ENCODE measurements at regions not wholly inside any gene's neighbourhood (a gene's known extent, or its start where the extent isn't known, plus 50 kb on each side); places are given as distances from the start of the nearest gene placed in this dataset.
A peak's percentile ranks its signal among the peaks of the same experiment; 100 is the strongest.

GRCh38 chr21:36245649-36246048, 74.3 kb upstream of the MORC3 start:
- no peak overlapping the region for H2BK120ac ChIP-seq (ENCODE audit: low read depth, low read length)
- no peak overlapping the region for H2AK5ac ChIP-seq (ENCODE audit: low read depth, low read length)
- H3K27me3 ChIP-seq (ENCODE audit: control insufficient read depth in 3 of 3, insufficient read depth in 3 of 3, low read depth in 1 of 3, low read length in 3 of 3) = no peaks in the 10 kb centered on the region
- H3K4me2 ChIP-seq (ENCODE audit: insufficient read depth, low read length, poor library complexity, severe bottlenecking) = no peak overlapping the region
- no peak overlapping the region for H3K18ac ChIP-seq (ENCODE audit: low read length)
- no peak overlapping the region for H3K9ac ChIP-seq (ENCODE audit: low read depth, low read length, poor library complexity)
- no peak overlapping the region for H3K4me3 ChIP-seq (ENCODE audit: low read length in 2 of 2)
- H3K4ac ChIP-seq (ENCODE audit: low read length) = no peak overlapping the region
- no CpG with 5 or more reads among the region's 18 CpGs for WGBS, 2 donors (ENCODE audit: extremely low coverage in 2 of 2, insufficient read length in 2 of 2, insufficient replicate concordance in 1 of 2)
- no peak overlapping the region for H2BK5ac ChIP-seq (ENCODE audit: low read length)
- no peak overlapping the region for H2BK12ac ChIP-seq (ENCODE audit: low read length)
- H3K79me1 ChIP-seq (ENCODE audit: low read depth, low read length) = no peaks in the 10 kb centered on the region
- no peak for DNase-seq (ENCODE audit: low spot score)
- no peak overlapping the region for H3K23ac ChIP-seq (ENCODE audit: low read depth, low read length, poor library complexity)
- H3K36me3 ChIP-seq (replicated peaks in 1 of 2; ENCODE audit: control insufficient read depth in 2 of 2, insufficient read depth in 2 of 2, low read length in 2 of 2) = peaks cover 9 to 50% of the 10 kb centered on the region in 2 donors
- no peak overlapping the region for H2BK15ac ChIP-seq (ENCODE audit: low read length)
- H4K91ac ChIP-seq (ENCODE audit: low read depth, low read length, poor library complexity) = no peak overlapping the region
- no peak overlapping the region for H2AFZ ChIP-seq (ENCODE audit: low read length)
- no peak overlapping the region for H4K8ac ChIP-seq (ENCODE audit: low read depth, low read length)
- peaks cover 0 to 1% of the 10 kb centered on the region in 2 donors for H3K4me1 ChIP-seq (ENCODE audit: control insufficient read depth in 2 of 2, insufficient read depth in 1 of 2, low read depth in 1 of 2, low read length in 2 of 2)
- no peak overlapping the region for H3K14ac ChIP-seq (ENCODE audit: low read length)
- no peak overlapping the region for H3K27ac ChIP-seq (replicated peaks; ENCODE audit: low read length)
- H3K9me3 ChIP-seq (replicated peaks in 1 of 2; ENCODE audit: control insufficient read depth in 2 of 2, insufficient read depth in 1 of 2, low read depth in 1 of 2, low read length in 2 of 2) = peaks cover 0 to under 1% of the 10 kb centered on the region in 2 donors

GRCh38 chr21:36246080-36246631, 73.8 kb upstream of the MORC3 start:
- Histone ChIP-seq H3K4me1 (ENCODE audit: control insufficient read depth in 2 of 2, insufficient read depth in 1 of 2, low read depth in 1 of 2, low read length in 2 of 2) (peaks cover 0 to 1% of the 10 kb centered on the region in 2 donors), H3K36me3 (replicated peaks in 1 of 2; ENCODE audit: control insufficient read depth in 2 of 2, insufficient read depth in 2 of 2, low read length in 2 of 2) (peaks cover 9 to 55% of the 10 kb centered on the region in 2 donors), H3K9me3 (replicated peaks in 1 of 2; ENCODE audit: control insufficient read depth in 2 of 2, insufficient read depth in 1 of 2, low read depth in 1 of 2, low read length in 2 of 2) (peaks cover 0 to 3% of the 10 kb centered on the region in 2 donors), H3K4me2 (ENCODE audit: insufficient read depth, low read length, poor library complexity, severe bottlenecking) (no peak overlapping the region), H2BK12ac (ENCODE audit: low read length) (no peak overlapping the region), H2BK15ac (ENCODE audit: low read length) (no peak overlapping the region), H2BK120ac (ENCODE audit: low read depth, low read length) (no peak overlapping the region), H3K23ac (ENCODE audit: low read depth, low read length, poor library complexity) (no peak overlapping the region), H2AFZ (ENCODE audit: low read length) (no peak overlapping the region), H3K18ac (ENCODE audit: low read length) (no peak overlapping the region), H2BK5ac (ENCODE audit: low read length) (no peak overlapping the region), H2AK5ac (ENCODE audit: low read depth, low read length) (no peak overlapping the region), H3K27me3 (ENCODE audit: control insufficient read depth in 3 of 3, insufficient read depth in 3 of 3, low read depth in 1 of 3, low read length in 3 of 3) (no peaks in the 10 kb centered on the region), H4K91ac (ENCODE audit: low read depth, low read length, poor library complexity) (no peak overlapping the region), H3K4ac (ENCODE audit: low read length) (no peak overlapping the region), H3K4me3 (ENCODE audit: low read length in 2 of 2) (no peak overlapping the region), H3K79me1 (ENCODE audit: low read depth, low read length) (no peaks in the 10 kb centered on the region), H4K8ac (ENCODE audit: low read depth, low read length) (no peak overlapping the region), H3K9ac (ENCODE audit: low read depth, low read length, poor library complexity) (no peak overlapping the region), H3K14ac (ENCODE audit: low read length) (no peak overlapping the region), H3K27ac (replicated peaks; ENCODE audit: low read length) (no peak overlapping the region)
- WGBS, 2 donors (ENCODE audit: extremely low coverage in 2 of 2, insufficient read length in 2 of 2, insufficient replicate concordance in 1 of 2) = no CpG with 5 or more reads among the region's 23 CpGs
- no peak for DNase-seq (ENCODE audit: low spot score)

DNA sequence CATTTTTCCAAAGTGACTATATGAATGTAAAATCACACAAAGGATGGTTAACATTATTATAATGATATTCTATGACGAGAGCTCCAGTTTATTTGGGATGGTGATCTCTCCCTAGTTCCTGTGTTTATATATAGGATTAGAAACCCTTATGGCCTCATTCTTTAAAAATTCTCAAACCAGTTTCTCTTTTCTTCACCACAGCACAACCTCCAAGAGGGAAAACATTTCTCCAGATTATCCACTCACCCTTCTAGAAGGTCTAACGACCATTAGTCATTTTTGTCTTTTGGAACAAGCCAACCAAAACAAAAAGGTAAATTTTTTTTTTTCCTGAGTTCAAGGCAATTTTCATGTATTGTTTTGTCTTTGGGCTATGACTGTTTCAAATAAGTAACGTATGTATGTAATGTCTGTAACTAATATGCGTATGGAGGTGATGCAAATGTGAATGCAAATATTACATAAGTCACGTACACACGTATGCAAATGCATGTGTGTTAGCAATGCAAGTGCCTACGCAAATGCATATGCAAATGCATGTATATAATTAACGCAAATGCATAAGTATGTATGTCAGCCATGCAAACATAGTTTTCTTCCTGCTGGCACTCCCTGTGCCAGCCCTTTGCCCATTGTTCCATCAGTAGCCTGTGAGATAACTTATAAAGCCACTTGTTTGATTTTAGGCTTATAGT, 72.5 kb upstream of the MORC3 start:
- no peak overlapping the region for H2BK120ac ChIP-seq (ENCODE audit: low read depth, low read length)
- peaks cover 9 to 67% of the 10 kb centered on the region in 2 donors for H3K36me3 ChIP-seq (replicated peaks in 1 of 2; ENCODE audit: control insufficient read depth in 2 of 2, insufficient read depth in 2 of 2, low read length in 2 of 2)
- no peaks in the 10 kb centered on the region for H3K79me1 ChIP-seq (ENCODE audit: low read depth, low read length)
- no peak overlapping the region for H2BK15ac ChIP-seq (ENCODE audit: low read length)
- no peak overlapping the region for H4K8ac ChIP-seq (ENCODE audit: low read depth, low read length)
- H3K27me3 ChIP-seq (ENCODE audit: control insufficient read depth in 3 of 3, insufficient read depth in 3 of 3, low read depth in 1 of 3, low read length in 3 of 3) = no peaks in the 10 kb centered on the region
- DNase-seq (ENCODE audit: low spot score) = no peak
- H3K9me3 ChIP-seq (replicated peaks in 1 of 2; ENCODE audit: control insufficient read depth in 2 of 2, insufficient read depth in 1 of 2, low read depth in 1 of 2, low read length in 2 of 2) = peaks cover 0 to 3% of the 10 kb centered on the region in 2 donors
- no peak overlapping the region for H3K18ac ChIP-seq (ENCODE audit: low read length)
- H3K4me2 ChIP-seq (ENCODE audit: insufficient read depth, low read length, poor library complexity, severe bottlenecking) = no peak overlapping the region
- no peak overlapping the region for H3K9ac ChIP-seq (ENCODE audit: low read depth, low read length, poor library complexity)
- H2BK5ac ChIP-seq (ENCODE audit: low read length) = no peak overlapping the region
- H3K4me3 ChIP-seq (ENCODE audit: low read length in 2 of 2) = no peak overlapping the region
- no CpG with 5 or more reads among the region's 8 CpGs for WGBS, 2 donors (ENCODE audit: extremely low coverage in 2 of 2, insufficient read length in 2 of 2, insufficient replicate concordance in 1 of 2)
- H2AK5ac ChIP-seq (ENCODE audit: low read depth, low read length) = no peak overlapping the region
- peaks cover 0 to 1% of the 10 kb centered on the region in 2 donors for H3K4me1 ChIP-seq (ENCODE audit: control insufficient read depth in 2 of 2, insufficient read depth in 1 of 2, low read depth in 1 of 2, low read length in 2 of 2)
- H2AFZ ChIP-seq (ENCODE audit: low read length) = no peak overlapping the region
- H3K23ac ChIP-seq (ENCODE audit: low read depth, low read length, poor library complexity) = no peak overlapping the region
- H4K91ac ChIP-seq (ENCODE audit: low read depth, low read length, poor library complexity) = no peak overlapping the region
- no peak overlapping the region for H3K14ac ChIP-seq (ENCODE audit: low read length)
- H2BK12ac ChIP-seq (ENCODE audit: low read length) = no peak overlapping the region
- H3K27ac ChIP-seq (replicated peaks; ENCODE audit: low read length) = no peak overlapping the region
- H3K4ac ChIP-seq (ENCODE audit: low read length) = no peak overlapping the region

DNA sequence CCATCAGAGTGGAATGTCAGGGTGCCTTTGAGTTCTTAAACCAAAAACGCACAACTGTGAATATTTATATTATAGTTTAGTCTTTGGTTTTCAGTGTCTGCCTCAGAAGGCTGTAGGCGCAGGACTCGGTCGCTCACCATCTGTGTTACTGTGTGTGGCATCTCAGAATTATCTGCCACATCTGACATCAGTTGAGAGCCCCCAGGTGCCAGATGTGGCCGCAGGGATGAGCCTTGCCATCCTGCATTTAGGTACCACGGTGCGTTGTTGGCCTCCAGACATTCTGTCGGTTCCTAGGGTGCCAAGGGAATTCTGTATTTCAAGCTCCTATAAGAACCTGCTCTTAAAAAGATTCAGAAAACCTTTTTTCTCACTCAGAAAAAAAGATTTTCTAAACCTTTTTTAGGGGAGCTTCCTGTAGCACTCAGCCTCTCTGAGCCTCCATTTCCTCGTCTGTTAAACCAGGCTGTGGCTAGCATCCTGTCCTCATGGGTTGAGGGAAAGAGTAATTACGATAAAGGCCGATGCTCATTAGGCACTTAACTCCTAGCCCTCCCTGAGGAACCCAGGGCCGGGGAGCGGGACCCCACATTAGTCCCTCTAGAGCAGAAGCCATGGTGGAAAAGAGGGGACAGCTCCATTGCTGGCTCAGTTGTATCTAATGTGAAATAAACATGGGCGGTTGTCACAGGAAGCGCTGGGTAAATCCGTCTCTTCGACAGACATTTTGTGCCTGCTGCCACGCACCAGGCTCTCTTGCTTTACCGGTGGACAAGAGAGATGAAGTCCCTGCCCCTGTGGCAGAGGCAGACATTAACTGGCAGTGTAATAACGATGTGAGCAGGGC, 70.2 kb upstream of the MORC3 start:
- H2BK15ac ChIP-seq (ENCODE audit: low read length) = no peak overlapping the region
- no peak overlapping the region for H2BK12ac ChIP-seq (ENCODE audit: low read length)
- no peak overlapping the region for H2AFZ ChIP-seq (ENCODE audit: low read length)
- H3K4ac ChIP-seq (ENCODE audit: low read length) = no peak overlapping the region
- H4K91ac ChIP-seq (ENCODE audit: low read depth, low read length, poor library complexity) = no peak overlapping the region
- H3K4me1 ChIP-seq (ENCODE audit: control insufficient read depth in 2 of 2, insufficient read depth in 1 of 2, low read depth in 1 of 2, low read length in 2 of 2) = peaks cover 0 to 9% of the 10 kb centered on the region in 2 donors
- no peak overlapping the region for H3K23ac ChIP-seq (ENCODE audit: low read depth, low read length, poor library complexity)
- no peak overlapping the region for H2BK5ac ChIP-seq (ENCODE audit: low read length)
- no peak overlapping the region for H3K9ac ChIP-seq (ENCODE audit: low read depth, low read length, poor library complexity)
- H3K14ac ChIP-seq (ENCODE audit: low read length) = no peak overlapping the region
- no peak for DNase-seq (ENCODE audit: low spot score)
- H3K79me1 ChIP-seq (ENCODE audit: low read depth, low read length) = no peaks in the 10 kb centered on the region
- H3K4me3 ChIP-seq (ENCODE audit: low read length in 2 of 2) = no peak overlapping the region
- H3K36me3 ChIP-seq (replicated peaks in 1 of 2; ENCODE audit: control insufficient read depth in 2 of 2, insufficient read depth in 2 of 2, low read length in 2 of 2) = peaks cover 11 to 78% of the 10 kb centered on the region in 2 donors
- no peak overlapping the region for H2BK120ac ChIP-seq (ENCODE audit: low read depth, low read length)
- peak overlapping the region; percentile 2 for H3K18ac ChIP-seq (ENCODE audit: low read length)
- no peak overlapping the region for H4K8ac ChIP-seq (ENCODE audit: low read depth, low read length)
- peaks cover 0 to 3% of the 10 kb centered on the region in 2 donors for H3K9me3 ChIP-seq (replicated peaks in 1 of 2; ENCODE audit: control insufficient read depth in 2 of 2, insufficient read depth in 1 of 2, low read depth in 1 of 2, low read length in 2 of 2)
- H3K27me3 ChIP-seq (ENCODE audit: control insufficient read depth in 3 of 3, insufficient read depth in 3 of 3, low read depth in 1 of 3, low read length in 3 of 3) = no peaks in the 10 kb centered on the region
- no peak overlapping the region for H2AK5ac ChIP-seq (ENCODE audit: low read depth, low read length)
- no peak overlapping the region for H3K27ac ChIP-seq (replicated peaks; ENCODE audit: low read length)
- WGBS, 2 donors (ENCODE audit: extremely low coverage in 2 of 2, insufficient read length in 2 of 2, insufficient replicate concordance in 1 of 2) = no CpG with 5 or more reads among the region's 20 CpGs
- no peak overlapping the region for H3K4me2 ChIP-seq (ENCODE audit: insufficient read depth, low read length, poor library complexity, severe bottlenecking)
